HG02943 (cell line): ENCODE measurements at regions not wholly inside any gene's neighbourhood (a gene's known extent, or its start where the extent isn't known, plus 50 kb on each side); places are given as distances from the start of the nearest gene placed in this dataset.

Source experiments
- ATAC-seq: cut with Tn5 transposase; IDR thresholded peaks from one replicate; pipeline ENCODE4 v1.9.1; 2021; ENCODE audit warnings: mild to moderate bottlenecking, low read depth, moderate library complexity; ENCODE audit not compliant: unreplicated experiment

- ATAC-seq, result no peak
Observed at GRCh38 chr12:102730996-102731395, 186.0 kb downstream of the PAH start.

- ATAC-seq, result no peak
Observed at GRCh38 chr12:102728506-102729242, 188.4 kb downstream of the PAH start.

GRCh38 chr12:102726686-102727085, 190.4 kb downstream of the PAH start:
- no peak for ATAC-seq

GRCh38 chr12:102722147-102722546, 194.9 kb downstream of the PAH start:
- ATAC-seq, result no peak

- no peak for ATAC-seq
Observed at GRCh38 chr12:102708108-102708507, 208.9 kb downstream of the PAH start.

GRCh38 chr12:102702447-102703114, 214.5 kb downstream of the PAH start:
- no peak for ATAC-seq

- ATAC-seq, result no peak
Observed at GRCh38 chr12:102696045-102696444, 215.7 kb upstream of the IGF1 start.

- no peak for ATAC-seq
Observed at GRCh38 chr12:102694903-102695302, 214.5 kb upstream of the IGF1 start.

GRCh38 chr12:102691773-102692555, 211.6 kb upstream of the IGF1 start:
- ATAC-seq, result no peak

GRCh38 chr12:102690253-102690652, 209.9 kb upstream of the IGF1 start:
- no peak for ATAC-seq

- ATAC-seq, result no peak
Observed at GRCh38 chr12:102689701-102690100, 209.3 kb upstream of the IGF1 start.

- ATAC-seq, result no peak
Observed at GRCh38 chr12:102687523-102687922, 207.2 kb upstream of the IGF1 start.

- no peak for ATAC-seq
Observed at GRCh38 chr12:102685841-102686240, 205.5 kb upstream of the IGF1 start.

- no peak for ATAC-seq
Observed at GRCh38 chr12:102685172-102685571, 204.8 kb upstream of the IGF1 start.

GRCh38 chr12:102682366-102683289, 202.3 kb upstream of the IGF1 start:
- no peak for ATAC-seq

- ATAC-seq, result no peak
Observed at GRCh38 chr12:102681747-102682146, 201.4 kb upstream of the IGF1 start.

- no peak for ATAC-seq
Observed at GRCh38 chr12:102681309-102681708, 200.9 kb upstream of the IGF1 start.

- no peak for ATAC-seq
Observed at GRCh38 chr12:102680304-102680703, 199.9 kb upstream of the IGF1 start.

GRCh38 chr12:102676812-102677211, 196.4 kb upstream of the IGF1 start:
- no peak for ATAC-seq

- no peak for ATAC-seq
Observed at GRCh38 chr12:102675672-102676071, 195.3 kb upstream of the IGF1 start.
